Heart left ventricle (tissue), 16 donors: ENCODE measurements at regions not wholly inside any gene's neighbourhood (a gene's known extent, or its start where the extent isn't known, plus 50 kb on each side); places are given as distances from the start of the nearest gene placed in this dataset.

Source experiments
- ATAC-seq, 4 donors: fragments of 200-7000 bp; cut with Tn5 transposase; one replicate each; pipeline ENCODE4 v1.9.1; 2020 to 2022; ENCODE audit warnings: moderate library complexity in 4 of 4, mild to moderate bottlenecking in 3 of 4, moderate number of reproducible peaks in 1 of 4
- DNase-seq, 5 donors: peaks; one replicate each; pipeline ENCODE4 v3.0.0-alpha.2; 2020
- H3K27ac ChIP-seq, 12 donors: fragments of 200-600 bp; sonication (generic) in 4 of 12; one replicate each; pipeline versions ENCODE4 v1.5.0 to v1.8.0; 2016 to 2022; ENCODE audit warnings: mild to moderate bottlenecking in 2 of 12
- H3K27me3 ChIP-seq, 9 donors: fragments of 200-600 bp; sonication (generic) in 2 of 9; one replicate each; pipeline versions ENCODE4 v1.5.1 to v1.8.0; 2016 to 2022; ENCODE audit warnings: mild to moderate bottlenecking in 3 of 9
- H3K36me3 ChIP-seq, 9 donors: fragments of 200-600 bp; sonication (generic) in 2 of 9; one replicate each; pipeline versions ENCODE4 v1.5.0 to v1.8.0; 2018 to 2022; ENCODE audit warnings: mild to moderate bottlenecking in 2 of 9
- H3K4me1 ChIP-seq, 12 donors: fragments of 200-600 bp; sonication (generic) in 4 of 12; one replicate each; pipeline versions ENCODE4 v1.5.0 to v1.8.0; 2016 to 2022; ENCODE audit warnings: mild to moderate bottlenecking in 3 of 12
- H3K4me3 ChIP-seq, 12 donors: fragments of 200-600 bp; sonication (generic) in 4 of 12; one replicate each; pipeline versions ENCODE4 v1.5.0 to v1.8.0; 2017 to 2022; ENCODE audit warnings: mild to moderate bottlenecking in 9 of 12, moderate library complexity in 4 of 12
- H3K9me3 ChIP-seq, 12 donors: fragments of 200-600 bp; sonication (generic) in 4 of 12; one replicate each; pipeline versions ENCODE4 v1.5.0 to v1.8.0; 2016 to 2022; ENCODE audit warnings: mild to moderate bottlenecking in 1 of 12
- POLR2A ChIP-seq, 2 donors: fragments of 450-650 bp; IDR thresholded peaks; one replicate each; pipeline ENCODE4 v1.6.1; 2017; ENCODE audit warnings: antibody characterized with exemption in 2 of 2, mild to moderate bottlenecking in 2 of 2, moderate library complexity in 2 of 2
- WGBS, 4 donors: extraction: QIAGEN DNeasy Blood & Tissue Kit in 2 of 4; methylation state at CpG; one replicate each; pipeline versions ENCODE4 v1.1.5 to v1.1.7; 2013 to 2018; 5-methylcytosine and 5-hydroxymethylcytosine counted together
- intact Hi-C, 10 donors: fragments of 100-400 bp; cut with DNase I; formaldehyde crosslinking; loops; one replicate each; pipeline versions ENCODE4 v1.11.1 to v1.14.2; 2022
- TF ChIP-seq, protein P1 (sequence below), 12 donors: fragments of 200-600 bp; sonication (generic) in 4 of 12; IDR thresholded peaks; one replicate each; pipeline versions ENCODE4 v1.5.0 to v1.8.0; 2018 to 2022; ENCODE audit warnings: antibody characterized with exemption in 12 of 12, mild to moderate bottlenecking in 5 of 12
- donor health status: ischemic (EF 13 %, LVEDD 7.1; RV severe dilation, severe dysfunction).
- donor health status: healthy with polysubstance abuse.
- donor health status: DM: no; HTN: yes; CAD: no.
- donor health status: DM: no; HTN: no; CAD: no.
- donor health status: ischemic (EF 25% LVEDD 6.9; RV normal size, moderate dysfunction).
- donor health status: ischemic (EF 25% LVEDD 5.7; RV mildly dilated, moderate dysfunction).
- donor health status: healthy.
- donor health status: DM: yes; HTN: yes; CAD: no.
- donor health status: ischemic (EF 35%, LVEDD 5.7; RV mildly dilated, moderate dysfunction).
- donor health status: nonischemic (EF 11% LVEDD 7.7; RV severe dilation, severe dysfunction).
- donor health status: DM: yes; HTN: yes; CAD: no.
- donor health status: PGD.
- donor health status: ischemic (EF 29% LVEDD 5.4; RV normal size, mild dysfunction).
- donor health status: nonischemic (EF 23%, LVEDD 6.1; RV moderate dilation, normal function).

DNA sequence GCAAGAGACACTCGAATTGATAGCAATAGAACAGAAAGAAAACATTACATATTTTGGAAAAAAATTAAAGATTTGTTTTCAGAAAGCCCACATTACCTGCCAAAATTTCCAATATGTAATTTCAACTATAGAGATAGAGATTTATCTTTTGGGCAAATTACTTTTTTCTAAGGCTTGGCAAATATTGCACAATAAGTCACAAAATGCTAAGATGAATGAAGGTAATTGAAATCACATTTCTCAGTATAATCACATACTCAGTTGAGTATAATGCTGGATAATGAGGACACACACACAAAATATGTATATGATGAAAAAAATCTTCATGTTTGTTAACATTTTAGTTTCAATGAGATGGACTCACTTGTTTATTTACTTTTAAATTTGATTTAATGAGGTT, 189.2 kb upstream of the STXBP6 start:
- Histone ChIP-seq H3K4me3 (no peak overlapping the region), H3K27me3 (peaks cover 0 to 6% (median 2%) of the 10 kb centered on the region in 9 donors), H3K4me1 (peaks cover 0 to 4% (median 0%) of the 10 kb centered on the region in 12 donors), H3K27ac (no peak overlapping the region), H3K9me3 (no peaks in the 10 kb centered on the region), H3K36me3 (no peaks in the 10 kb centered on the region)
- DNase-seq: no peak
- intact Hi-C loops: loop anchor here in 2 of 10 donors (10.0 kb wide), 1 partner anchor 504 kb away; no protein-coding TSS in a partner anchor
- ATAC-seq: no peak
- TF ChIP-seq, protein P1, sequence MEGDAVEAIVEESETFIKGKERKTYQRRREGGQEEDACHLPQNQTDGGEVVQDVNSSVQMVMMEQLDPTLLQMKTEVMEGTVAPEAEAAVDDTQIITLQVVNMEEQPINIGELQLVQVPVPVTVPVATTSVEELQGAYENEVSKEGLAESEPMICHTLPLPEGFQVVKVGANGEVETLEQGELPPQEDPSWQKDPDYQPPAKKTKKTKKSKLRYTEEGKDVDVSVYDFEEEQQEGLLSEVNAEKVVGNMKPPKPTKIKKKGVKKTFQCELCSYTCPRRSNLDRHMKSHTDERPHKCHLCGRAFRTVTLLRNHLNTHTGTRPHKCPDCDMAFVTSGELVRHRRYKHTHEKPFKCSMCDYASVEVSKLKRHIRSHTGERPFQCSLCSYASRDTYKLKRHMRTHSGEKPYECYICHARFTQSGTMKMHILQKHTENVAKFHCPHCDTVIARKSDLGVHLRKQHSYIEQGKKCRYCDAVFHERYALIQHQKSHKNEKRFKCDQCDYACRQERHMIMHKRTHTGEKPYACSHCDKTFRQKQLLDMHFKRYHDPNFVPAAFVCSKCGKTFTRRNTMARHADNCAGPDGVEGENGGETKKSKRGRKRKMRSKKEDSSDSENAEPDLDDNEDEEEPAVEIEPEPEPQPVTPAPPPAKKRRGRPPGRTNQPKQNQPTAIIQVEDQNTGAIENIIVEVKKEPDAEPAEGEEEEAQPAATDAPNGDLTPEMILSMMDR (IDR thresholded peaks at IDR 0.05): no peak
- no peak for TF ChIP-seq POLR2A (IDR thresholded peaks at IDR 0.05)
- 24 to 52% (median 39%) methylated on average over 1 of the region's 1 CpG for whole genome bisulfite sequencing, 4 donors

DNA sequence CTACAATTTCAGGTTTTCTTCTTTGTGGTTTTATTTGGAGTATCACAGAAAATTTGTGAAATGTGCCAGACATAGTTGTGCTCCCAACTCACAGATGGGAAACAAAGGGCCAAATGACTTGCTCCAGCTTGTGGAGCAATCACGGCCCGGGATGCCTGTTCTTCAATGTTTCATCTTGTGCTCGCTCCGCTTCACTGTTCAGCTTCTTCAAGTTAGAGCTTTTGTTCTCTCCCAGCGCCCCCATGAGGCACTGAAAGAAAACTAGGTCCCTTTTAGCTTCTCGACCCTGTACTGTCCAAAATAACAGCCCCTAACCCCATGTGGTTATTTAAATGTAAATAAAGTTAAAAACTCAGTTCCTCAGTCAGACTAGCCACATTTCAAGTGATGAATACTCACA, 187.9 kb upstream of the STXBP6 start:
- H3K4me3 ChIP-seq: no peak overlapping the region
- no peak for TF ChIP-seq POLR2A (IDR thresholded peaks at IDR 0.05)
- TF ChIP-seq, protein P1 (IDR thresholded peaks at IDR 0.05): peak in 7 of 12 donors; percentile 9 to 37 (median 25)
- no peak overlapping the region for H3K27ac ChIP-seq
- intact Hi-C loops: loop anchor here in 2 of 10 donors (10.0 kb wide), 1 partner anchor 503 kb away; no protein-coding TSS in a partner anchor
- WGBS, 4 donors: 8 to 9% (median 9%) methylated on average over 6 of the region's 6 CpGs
- ATAC-seq: peak in 2 of 4 donors; percentile 47 to 49
- peaks cover 0 to 6% (median 0%) of the 10 kb centered on the region in 9 donors for H3K27me3 ChIP-seq
- peaks cover 0 to 4% (median 0%) of the 10 kb centered on the region in 12 donors for H3K4me1 ChIP-seq
- no peaks in the 10 kb centered on the region for H3K36me3 ChIP-seq
- no peaks in the 10 kb centered on the region for H3K9me3 ChIP-seq
- no peak for DNase-seq

DNA sequence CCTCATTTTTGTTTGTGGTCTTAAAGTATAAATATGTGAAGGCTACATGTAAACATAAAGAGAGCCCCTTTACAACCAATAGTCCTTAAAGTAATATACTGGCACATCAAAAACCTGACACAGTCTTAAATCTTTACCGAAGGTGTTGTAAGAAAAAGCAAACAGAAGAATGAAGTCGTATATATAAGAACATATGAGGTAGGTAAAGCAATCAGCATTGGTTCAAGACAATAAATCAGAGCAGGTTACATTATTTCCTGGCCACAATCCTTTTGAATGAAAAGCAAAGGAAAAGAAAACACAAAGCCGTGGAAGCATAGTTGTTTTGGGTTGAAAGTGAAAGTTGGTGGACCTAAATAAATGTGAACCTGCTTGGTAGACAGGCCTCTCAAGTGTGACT, 183.7 kb upstream of the STXBP6 start:
- H3K9me3 ChIP-seq: no peaks in the 10 kb centered on the region
- H3K4me3 ChIP-seq: no peak overlapping the region
- no peak for ATAC-seq
- peaks cover 0 to 4% (median 0%) of the 10 kb centered on the region in 12 donors for H3K4me1 ChIP-seq
- no peak for DNase-seq
- intact Hi-C loops: loop anchor here in 2 of 10 donors (10.0 kb wide), 1 partner anchor 499 kb away; no protein-coding TSS in a partner anchor
- no peaks in the 10 kb centered on the region for H3K36me3 ChIP-seq
- WGBS, 4 donors: 67 to 72% (median 70%) methylated on average over 3 of the region's 3 CpGs
- H3K27me3 ChIP-seq: peaks cover 0 to 5% (median 0%) of the 10 kb centered on the region in 9 donors
- H3K27ac ChIP-seq: no peak overlapping the region
- TF ChIP-seq POLR2A (IDR thresholded peaks at IDR 0.05): no peak
- TF ChIP-seq, protein P1 (IDR thresholded peaks at IDR 0.05): no peak

DNA sequence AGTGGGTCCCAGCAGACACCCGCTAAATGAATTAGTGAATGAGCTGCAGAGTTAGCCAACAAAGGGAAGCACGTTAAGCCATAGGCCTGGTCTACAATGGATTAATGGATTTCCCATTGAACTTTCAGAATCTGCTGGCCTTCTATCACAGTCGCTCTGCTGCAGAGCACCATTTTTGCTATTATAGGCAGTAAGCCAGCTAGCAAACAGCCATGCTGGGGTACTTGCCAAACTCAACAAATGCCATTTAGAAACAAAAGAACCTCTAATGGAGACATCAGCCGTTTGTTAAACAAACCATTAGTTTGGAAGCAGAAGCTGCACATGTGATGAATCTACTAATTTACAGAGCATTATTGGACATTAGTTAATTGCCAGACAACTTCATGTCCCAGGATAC, 181.1 kb upstream of the STXBP6 start:
- Histone ChIP-seq H3K27me3 (peaks cover 0 to 5% (median 0%) of the 10 kb centered on the region in 9 donors), H3K4me3 (no peak overlapping the region), H3K27ac (no peak overlapping the region), H3K4me1 (no peaks in the 10 kb centered on the region), H3K36me3 (no peaks in the 10 kb centered on the region), H3K9me3 (no peaks in the 10 kb centered on the region)
- WGBS, 4 donors: 51 to 70% (median 59%) methylated on average over 4 of the region's 4 CpGs
- intact Hi-C loops: loop anchor here in 2 of 10 donors (10.0 kb wide), 1 partner anchor 496 kb away; no protein-coding TSS in a partner anchor
- no peak for DNase-seq
- no peak for ATAC-seq
- TF ChIP-seq, protein P1 (IDR thresholded peaks at IDR 0.05): no peak
- TF ChIP-seq POLR2A (IDR thresholded peaks at IDR 0.05): no peak
